RPMI7951 (cell line): ENCODE measurements at regions not wholly inside any gene's neighbourhood (a gene's known extent, or its start where the extent isn't known, plus 50 kb on each side); places are given as distances from the start of the nearest gene placed in this dataset.
"Not testable (repeated sequence)": the region's sequence is repeated elsewhere in the genome, so short reads cannot be mapped to it uniquely, and the experiment has no call there.

Experiments
- DNase-seq: peaks from one replicate; pipeline ENCODE4 v3.0.0-alpha.2; 2012; ENCODE audit warnings: low read depth

- no peak for DNase-seq
Measured at GRCh38 chr13:84760956-84761355, 878.7 kb upstream of the SLITRK1 start.

GRCh38 chr13:84749126-84749525 lies 866.9 kb upstream of the SLITRK1 start:
- DNase-seq = no peak

GRCh38 chr13:84745051-84745551 lies 862.8 kb upstream of the SLITRK1 start:
- no peak for DNase-seq

- no peak for DNase-seq
Measured at GRCh38 chr13:84744203-84744602, 861.9 kb upstream of the SLITRK1 start.

- no peak for DNase-seq
Measured at GRCh38 chr13:84741253-84741652, 859.0 kb upstream of the SLITRK1 start.

- DNase-seq = no peak
Measured at GRCh38 chr13:84739021-84739420, 856.7 kb upstream of the SLITRK1 start.

GRCh38 chr13:84737661-84738060 lies 855.4 kb upstream of the SLITRK1 start:
- no peak for DNase-seq

GRCh38 chr13:84730376-84730775 lies 848.1 kb upstream of the SLITRK1 start:
- no peak for DNase-seq

- DNase-seq = no peak
Measured at GRCh38 chr13:84705982-84706710, 823.9 kb upstream of the SLITRK1 start.

- no peak for DNase-seq
Measured at GRCh38 chr13:84702174-84702573, 819.9 kb upstream of the SLITRK1 start.

- DNase-seq = not testable (repeated sequence)
Measured at GRCh38 chr13:84697591-84697990, 815.3 kb upstream of the SLITRK1 start.

GRCh38 chr13:84686973-84687372 lies 804.7 kb upstream of the SLITRK1 start:
- no peak for DNase-seq

- no peak for DNase-seq
Measured at GRCh38 chr13:84686458-84686857, 804.2 kb upstream of the SLITRK1 start.

- no peak for DNase-seq
Measured at GRCh38 chr13:84684804-84685203, 802.5 kb upstream of the SLITRK1 start.

GRCh38 chr13:84684048-84684662 lies 801.9 kb upstream of the SLITRK1 start:
- DNase-seq = no peak

GRCh38 chr13:84683448-84683847 lies 801.2 kb upstream of the SLITRK1 start:
- no peak for DNase-seq

GRCh38 chr13:84677836-84678235 lies 795.6 kb upstream of the SLITRK1 start:
- no peak for DNase-seq

- no peak for DNase-seq
Measured at GRCh38 chr13:84672616-84673015, 790.3 kb upstream of the SLITRK1 start.

GRCh38 chr13:84670245-84670644 lies 788.0 kb upstream of the SLITRK1 start:
- DNase-seq = no peak

- DNase-seq = no peak
Measured at GRCh38 chr13:84668637-84669036, 786.4 kb upstream of the SLITRK1 start.

- no peak for DNase-seq
Measured at GRCh38 chr13:84662491-84662890, 780.2 kb upstream of the SLITRK1 start.

GRCh38 chr13:84661718-84662117 lies 779.4 kb upstream of the SLITRK1 start:
- peak; percentile 27 for DNase-seq

GRCh38 chr13:84659359-84659661 lies 777.0 kb upstream of the SLITRK1 start:
- DNase-seq = no peak
